COR-L47 (cell line): ENCODE measurements at regions not wholly inside any gene's neighbourhood (a gene's known extent, or its start where the extent isn't known, plus 50 kb on each side); places are given as distances from the start of the nearest gene placed in this dataset.

Source experiments
- DNase-seq: peaks from one replicate; lab custom pipeline; 2025; lab: John Stamatoyannopoulos, UW

DNA sequence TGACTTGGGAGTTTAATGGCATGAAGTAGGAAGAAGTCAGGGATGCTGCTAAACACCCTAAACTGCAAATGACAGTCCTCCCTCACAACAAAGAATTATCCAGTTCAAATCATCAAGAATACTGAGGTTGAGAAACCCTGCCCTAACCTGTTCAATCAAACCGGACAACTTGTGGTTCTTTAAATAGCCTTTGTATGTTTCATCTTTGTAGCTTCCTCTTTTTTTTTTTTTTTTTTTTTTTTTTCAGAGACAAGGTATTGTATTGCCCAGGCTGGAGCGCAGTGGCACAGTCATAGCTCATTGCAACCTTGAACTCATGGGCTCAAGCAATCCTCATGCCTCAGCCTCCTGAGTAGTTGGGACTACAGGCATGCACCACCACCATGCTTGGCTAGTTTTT lies 52.5 kb upstream of the TTC29 start:
- no peak for DNase-seq

DNA sequence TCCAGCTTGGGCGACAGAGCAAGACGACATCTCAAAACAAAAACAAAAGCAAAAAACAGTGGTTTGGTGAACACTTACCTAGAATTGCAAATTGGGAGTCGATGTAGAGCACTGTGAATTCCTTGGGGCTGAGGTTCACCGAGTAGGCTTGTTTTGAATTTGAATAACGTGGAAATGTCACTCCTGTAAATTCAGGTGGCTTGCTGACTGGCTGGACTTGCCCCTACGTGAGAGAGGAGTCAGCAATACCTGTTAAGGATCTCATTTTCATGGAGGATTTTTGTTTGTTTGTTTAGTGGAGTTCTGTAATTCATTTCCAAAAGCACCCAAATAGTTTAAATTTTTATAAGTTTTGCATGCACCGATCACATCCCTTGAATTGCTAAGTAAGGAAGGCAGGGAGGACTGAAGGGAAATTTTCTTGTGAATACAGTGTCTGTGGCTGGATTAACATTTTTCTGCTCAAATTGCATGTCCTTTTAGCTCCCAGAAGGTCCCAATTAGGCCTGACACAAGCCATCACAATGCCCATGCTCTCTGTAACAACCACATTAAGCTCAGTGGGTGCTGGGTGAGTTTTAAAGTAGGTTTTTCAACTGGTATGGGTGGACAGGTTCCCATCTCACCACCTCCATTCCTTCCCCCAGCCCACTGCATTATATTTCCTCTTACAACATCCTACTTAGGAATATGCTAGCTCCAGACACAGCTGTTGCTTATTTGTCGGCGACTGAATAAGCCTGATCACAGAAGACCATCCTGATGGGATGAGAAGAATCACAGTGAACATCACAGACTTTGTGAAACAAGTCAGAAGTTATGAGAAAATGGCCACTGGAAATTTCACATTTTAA lies 58.5 kb upstream of the TTC29 start:
- DNase-seq = no peak

DNA sequence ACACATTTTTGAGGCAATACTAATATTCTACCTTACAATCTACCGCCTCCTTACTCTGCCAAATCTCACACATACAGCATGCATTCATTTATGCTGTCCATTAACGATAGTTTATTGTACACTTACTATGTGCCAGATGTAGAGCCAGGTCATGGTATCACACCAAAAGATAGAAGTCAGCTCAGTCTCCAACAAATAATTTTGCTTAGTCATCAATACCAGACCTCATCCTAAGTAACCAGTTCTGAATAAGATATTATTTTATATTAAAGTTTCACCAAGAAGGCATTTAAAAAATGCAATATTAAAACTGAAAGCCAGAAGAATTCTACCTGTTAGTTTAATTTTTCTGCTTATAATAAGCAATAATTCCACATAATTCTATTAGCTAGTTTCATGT lies 60.6 kb upstream of the TTC29 start:
- no peak for DNase-seq

DNA sequence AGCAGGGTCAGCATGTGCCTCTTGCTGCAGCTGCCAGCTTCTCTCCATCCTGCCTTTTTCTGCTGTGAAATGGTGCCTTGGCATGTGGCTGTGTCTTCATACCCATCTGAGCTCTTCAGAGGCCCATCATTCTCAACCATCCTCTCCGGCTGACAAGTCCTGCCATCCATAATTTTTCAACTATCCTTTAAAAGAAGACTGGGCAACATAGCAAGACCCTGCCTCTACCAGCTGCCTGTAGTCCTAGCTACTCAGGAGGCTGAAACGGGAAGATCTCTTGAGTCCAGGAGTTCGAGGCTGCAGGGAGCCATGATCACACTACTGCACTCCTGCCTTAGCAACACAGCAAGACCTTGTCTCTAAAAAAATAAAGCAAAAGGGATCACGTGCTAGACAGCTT lies 64.2 kb upstream of the TTC29 start:
- no peak for DNase-seq

DNA sequence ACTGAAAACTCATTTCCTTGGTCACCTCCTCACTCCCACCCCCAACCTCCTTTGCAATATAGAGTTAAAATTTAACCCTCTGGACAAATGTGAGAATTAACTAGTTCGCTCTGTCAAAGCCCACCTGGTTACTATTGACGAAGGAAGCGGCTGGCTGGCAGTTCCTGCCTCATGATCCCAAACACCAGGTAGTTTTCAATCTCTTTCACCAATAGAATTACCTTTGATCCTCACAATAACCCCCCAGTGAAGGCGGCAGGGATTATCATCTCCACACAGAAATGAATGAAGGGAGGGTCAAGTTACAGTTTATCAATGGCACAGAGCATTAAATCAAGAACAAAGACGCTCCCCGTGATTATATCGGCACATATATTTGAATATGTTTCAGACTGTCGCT lies 65.7 kb upstream of the TTC29 start:
- no peak for DNase-seq

DNA sequence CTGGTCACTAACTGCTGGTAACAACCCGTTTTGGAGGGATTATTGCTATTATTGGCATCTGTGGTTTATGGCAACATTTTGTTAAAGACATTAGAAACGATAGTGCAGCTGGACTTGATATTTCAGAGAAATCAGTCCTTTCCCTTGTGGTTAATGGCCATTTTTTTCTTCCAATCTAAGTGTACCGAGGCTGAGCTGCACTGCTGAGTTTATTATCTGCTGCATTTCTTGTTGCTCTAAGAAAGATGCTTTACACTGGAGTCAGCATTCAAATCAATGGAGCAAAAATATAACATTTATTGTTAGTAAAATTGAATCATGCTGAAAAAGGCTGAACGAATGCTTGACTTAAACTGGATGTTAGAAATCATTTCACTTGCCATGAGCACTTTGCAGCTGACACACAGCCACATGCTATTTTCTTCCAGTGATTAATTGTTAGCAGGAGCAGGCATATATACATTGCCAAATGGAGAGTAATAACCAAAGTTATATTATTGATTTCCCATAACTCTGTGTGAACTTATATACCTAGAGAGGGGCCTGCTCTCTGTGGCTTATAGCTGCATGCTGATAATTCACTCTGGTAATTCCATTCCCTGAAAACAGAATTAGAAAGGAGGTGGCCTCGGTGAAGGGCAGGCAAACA lies 66.5 kb upstream of the TTC29 start:
- DNase-seq = no peak

DNA sequence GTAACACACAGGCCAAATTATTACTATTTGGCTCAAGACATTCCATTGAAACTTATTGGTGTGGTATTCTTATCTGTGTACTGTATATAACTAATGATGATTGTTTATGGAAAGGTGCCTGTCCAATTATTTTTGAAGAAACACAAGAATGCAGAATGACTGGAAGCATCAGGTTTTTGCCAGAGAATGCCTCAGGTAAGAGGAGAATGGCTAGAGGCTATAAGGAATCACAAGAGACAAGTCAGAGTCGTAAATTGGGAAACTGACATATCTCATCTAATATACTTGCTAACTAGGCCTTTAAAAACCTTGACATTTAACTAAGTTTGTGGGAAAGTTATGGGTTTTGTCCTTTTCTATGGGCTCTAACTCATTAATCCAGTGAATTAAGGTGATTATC lies 69.3 kb upstream of the TTC29 start:
- DNase-seq = no peak

DNA sequence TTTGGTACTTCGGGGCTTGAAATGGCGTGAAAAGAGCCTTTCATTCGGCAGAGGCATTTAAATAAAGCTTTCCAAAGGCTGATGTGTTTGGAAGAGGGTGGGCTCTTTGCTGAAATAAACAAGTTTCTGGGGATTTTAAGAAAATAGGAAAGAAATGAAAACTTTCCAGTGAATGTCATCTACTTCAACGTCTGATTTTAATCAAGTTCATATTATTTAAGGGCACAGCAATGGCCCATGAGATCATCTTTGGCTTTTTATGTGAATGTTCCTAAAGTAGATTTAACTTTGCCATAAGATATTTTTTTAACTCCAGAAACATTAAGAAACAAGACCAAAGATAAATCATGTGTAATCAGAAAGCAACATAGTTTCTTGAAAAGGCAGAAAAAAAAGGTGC lies 69.8 kb upstream of the TTC29 start:
- DNase-seq = no peak

DNA sequence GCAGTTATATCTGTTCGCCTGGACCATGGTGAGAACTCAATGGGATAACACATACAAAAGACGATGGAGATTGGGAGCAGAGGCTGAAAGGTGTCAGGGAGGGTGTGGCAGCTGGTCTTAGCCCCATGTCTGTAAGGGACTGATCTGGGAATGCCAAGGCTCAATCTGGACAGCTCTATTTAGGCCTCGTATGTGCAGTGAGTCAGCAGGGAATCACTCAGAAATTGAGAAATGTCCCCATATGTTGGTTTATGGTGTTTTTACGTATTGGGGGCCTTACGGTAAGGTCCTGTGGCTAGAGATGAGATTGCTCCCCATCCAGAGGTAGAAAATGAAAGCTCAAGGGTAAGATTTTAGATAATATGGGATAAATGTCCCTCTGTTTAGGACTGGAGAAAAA lies 71.4 kb upstream of the TTC29 start:
- DNase-seq = no peak

DNA sequence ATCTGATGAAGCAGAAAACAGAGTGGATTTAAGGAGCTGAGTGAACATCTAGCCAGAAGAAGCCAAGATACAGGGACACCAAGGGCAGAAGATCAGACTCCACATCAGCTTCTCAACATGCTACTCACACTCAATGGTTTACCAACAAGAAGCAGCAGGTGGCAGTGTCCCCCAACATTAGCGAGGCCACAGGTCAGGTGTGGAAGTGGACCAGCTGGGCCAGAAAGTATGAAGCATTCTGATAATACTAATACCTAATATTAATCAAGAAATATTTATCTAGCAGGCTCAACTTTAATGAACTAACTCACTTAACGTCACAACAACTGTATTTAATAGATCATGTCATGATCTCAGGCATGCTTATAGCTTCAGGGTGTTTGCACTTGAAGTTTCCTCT lies 73.4 kb upstream of the TTC29 start:
- DNase-seq = peak; percentile 57

DNA sequence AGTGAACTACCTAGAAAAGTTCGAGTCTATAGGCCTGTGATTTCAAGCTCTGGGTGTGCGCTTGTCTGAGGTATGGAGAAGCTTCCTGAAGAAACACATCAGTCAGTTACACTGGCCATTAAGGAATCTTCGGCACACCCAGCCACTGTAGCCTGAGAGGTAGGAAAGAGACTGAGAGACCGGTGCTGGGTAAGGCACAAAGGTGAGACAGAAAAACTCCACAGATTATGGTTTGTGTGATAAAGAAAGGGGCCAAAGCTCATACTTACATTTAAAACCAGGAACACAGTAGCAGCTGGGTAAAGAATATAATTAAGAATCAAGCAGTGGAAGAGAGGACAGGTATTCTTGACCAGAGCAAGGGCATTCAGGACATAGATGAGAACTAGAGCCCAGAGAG lies 74.8 kb upstream of the TTC29 start:
- no peak for DNase-seq

DNA sequence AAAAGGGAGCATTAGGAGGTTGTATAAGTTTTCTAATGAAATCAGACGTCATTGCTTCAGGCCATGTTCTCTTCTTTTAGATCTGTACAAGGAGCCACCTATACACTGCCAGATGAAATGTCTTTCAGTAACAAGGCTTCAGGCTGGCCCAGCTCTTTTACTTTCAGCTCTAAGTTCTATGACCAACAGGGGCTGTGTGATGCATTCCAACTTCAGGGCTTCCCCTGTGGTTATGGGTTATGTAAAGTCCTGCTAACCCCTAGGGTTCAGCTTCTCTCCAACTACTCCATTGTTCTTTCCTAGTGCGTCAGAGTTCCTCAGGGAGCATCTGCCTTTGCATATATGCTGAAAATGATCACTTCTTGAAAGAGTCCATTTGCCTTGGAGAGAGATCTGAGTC lies 79.4 kb upstream of the TTC29 start:
- no peak for DNase-seq

DNA sequence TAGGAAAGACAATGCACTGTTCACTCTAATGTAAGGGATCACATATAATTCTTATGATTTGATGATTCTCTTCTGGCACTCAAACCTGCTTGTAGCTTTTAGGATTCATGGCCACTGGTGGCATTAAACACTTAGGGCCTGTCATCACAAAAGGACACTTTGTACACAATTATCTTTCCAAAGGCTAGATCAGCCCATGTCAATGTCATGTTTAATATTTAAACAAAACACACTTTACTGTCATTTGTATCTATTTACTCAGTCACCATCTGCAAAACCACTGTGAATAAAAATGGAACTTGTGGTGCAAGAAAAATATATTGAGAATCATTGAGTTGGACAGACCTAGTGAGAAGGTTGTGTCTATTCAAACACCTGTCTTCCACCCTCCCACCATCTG lies 83.6 kb upstream of the TTC29 start:
- peak; percentile 52 for DNase-seq

DNA sequence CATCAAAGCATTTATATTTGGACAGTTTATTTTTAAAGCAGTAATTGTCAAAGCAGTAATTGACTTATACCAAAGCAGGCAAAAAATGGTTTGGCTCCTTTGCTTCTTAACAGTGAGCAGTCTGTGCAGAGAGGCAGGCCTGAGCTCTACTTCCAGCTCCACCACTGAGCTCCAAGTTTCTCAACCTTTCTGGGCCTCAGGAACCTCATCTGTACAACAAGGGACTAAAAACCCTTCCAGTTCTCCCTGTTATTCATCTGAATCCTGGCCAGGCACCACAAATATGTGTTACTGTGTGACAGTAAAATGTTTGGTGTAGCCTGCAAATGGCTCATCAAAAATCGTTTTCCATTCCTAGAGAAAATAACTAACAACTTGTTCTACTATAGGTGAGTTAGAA lies 88.7 kb upstream of the TTC29 start:
- DNase-seq = no peak

DNA sequence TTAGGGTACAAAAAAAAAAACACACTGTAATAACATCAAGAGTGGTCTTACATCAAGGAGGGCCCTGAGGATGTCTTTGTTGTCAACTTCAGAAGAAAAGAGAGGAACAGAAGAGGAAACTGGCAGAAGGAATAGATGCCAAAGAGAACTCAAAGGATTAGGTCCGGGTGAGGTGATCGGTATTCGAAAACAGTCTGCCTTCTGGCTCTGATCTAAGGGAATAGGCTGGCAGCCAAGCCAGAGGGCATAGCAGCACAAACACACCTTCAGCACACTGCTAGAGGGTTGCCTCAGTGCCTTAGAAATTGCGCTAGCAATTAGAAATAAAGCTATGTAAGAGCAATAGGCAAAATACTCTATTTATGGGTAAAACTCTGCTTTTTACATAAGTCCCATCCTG lies 91.4 kb upstream of the TTC29 start:
- DNase-seq = no peak

DNA sequence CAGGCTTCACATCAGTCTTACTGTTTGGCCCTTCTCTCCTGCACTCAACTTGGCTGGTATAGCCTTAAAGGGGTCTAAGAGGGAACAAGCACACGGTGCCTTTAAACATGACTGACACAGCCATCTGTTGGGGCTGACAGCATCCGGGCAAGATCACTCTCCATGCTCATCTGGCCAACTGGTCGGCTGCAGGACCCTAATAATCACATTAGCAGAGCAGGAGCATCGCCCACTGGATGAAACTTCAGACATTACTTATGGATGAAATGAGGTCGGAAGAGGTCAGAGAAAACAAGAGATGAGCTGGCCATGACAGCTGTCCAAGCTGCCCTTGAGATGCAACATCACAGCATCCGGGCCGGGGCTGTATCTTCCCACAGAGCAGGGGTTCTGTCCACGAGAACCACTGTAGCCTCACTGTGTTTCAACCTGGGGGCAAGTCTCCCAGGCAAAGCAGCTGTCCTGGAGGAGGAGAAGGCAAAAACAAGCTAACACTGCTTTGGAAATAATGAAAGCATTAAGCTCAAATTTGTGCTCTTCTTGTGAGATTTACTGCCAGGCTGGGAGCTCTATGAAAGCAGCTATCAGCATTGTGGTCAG lies 94.4 kb upstream of the TTC29 start:
- DNase-seq = no peak

DNA sequence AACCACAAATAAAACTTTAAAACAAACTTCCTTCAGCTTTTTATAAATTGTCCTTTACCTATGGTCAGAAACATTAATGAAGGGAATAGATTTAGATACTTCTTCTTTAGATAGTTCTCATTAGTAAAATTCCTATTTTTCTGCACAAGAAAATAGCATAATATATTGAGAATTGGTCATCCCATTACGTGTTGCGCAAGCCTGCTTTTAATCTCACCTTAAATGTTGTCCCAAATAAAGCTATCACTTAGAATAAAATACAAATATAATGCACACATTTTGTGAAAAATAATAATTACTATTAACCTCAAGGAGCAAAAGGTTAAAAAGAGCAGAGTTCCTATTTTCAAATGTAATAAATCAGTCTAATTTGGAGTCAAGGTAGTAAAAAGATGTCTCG lies 95.2 kb upstream of the TTC29 start:
- no peak for DNase-seq

DNA sequence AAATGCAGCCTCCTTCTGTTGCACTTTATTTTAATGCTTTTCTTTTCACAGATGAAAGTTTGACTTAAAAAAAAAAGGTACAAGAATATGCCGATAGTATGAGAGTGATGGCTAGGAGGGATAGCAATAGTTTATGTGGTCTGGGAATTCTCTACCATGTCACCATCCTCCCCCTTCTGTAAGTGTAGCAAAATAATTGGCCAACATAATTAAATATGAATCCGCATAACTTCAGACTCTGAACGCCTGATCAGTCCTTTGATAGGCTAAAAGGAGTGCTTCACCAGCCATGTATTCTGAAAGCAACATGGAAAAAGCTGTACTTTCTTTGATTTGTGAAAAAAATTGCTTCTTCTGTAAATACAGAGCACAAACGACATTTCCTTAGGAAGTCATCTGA lies 95.7 kb upstream of the TTC29 start:
- no peak for DNase-seq

DNA sequence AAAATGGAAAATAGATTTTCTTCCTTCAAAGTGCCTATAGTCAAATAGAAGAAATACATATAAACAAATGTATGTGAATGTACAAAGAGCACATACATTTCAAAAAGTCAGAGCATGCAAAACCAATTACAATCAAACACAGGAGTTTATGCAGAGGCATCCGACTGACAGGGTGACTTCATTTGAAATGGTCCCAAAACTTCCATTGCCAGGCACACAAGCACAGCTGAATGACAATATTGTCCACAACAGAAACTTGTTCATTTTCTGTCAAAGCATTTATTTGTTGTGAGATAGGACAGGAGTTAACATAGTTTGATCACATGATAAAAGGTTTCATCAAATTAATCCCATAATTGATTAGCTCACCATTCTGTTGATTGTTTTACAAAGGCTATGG lies 96.4 kb upstream of the TTC29 start:
- no peak for DNase-seq

DNA sequence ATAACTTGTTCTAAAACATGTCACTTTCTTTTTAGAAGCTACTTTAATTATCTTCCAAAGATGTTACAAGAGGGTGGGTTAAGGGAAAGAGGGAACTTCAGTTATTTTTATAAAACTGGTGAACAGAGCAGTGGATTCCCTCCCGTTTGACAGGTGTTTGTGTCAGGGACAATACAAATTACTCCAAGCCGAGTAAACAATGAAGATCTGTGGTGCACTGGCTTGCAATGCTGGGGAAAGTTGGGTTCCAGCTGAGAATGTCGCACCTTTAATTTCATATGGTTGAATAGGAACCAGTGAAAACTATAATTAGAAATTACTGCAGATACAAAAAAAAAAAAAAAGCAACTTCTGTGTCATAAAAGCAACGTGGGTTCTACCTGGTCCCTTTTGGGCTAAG lies 98.6 kb upstream of the TTC29 start:
- peak; percentile 80 for DNase-seq

DNA sequence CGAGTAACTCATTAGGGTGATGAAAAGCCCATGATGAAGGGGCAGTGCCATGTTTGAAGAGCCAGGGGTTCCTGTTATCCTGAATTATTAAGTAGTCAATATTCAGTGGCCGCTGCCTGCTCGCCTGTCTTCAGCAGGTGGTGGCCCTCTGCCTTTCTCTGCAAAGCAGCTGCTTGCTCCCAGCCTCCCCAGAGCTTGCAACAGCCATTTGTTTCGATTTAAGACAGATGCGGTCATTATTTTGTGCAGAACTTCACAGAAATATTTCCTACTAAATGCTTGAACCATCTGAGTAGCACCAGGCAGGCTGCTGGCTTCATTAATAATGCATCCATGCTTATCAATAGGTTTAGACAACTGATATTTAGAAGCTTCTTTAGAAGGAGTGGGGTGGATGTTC lies 104.3 kb upstream of the TTC29 start:
- DNase-seq = no peak

DNA sequence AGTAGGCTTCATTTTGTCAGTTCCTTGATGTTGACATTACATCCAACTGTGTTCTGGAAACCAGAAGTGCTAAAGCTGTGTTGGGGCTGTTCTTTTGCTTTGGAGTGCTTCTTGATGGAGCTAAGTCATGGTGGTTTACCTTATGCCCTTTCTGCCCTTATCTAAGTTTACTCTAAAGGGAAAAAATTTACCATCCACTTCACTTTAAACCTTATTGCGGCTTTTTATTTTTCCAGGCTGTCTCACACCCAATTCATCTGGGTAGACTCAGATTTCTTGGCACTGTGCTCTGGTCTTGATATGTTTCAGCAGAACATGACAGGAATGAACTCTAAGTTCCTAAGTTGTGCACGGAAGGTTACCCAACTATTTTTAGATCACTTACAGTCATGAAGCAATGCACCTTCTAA lies 104.7 kb upstream of the TTC29 start:
- DNase-seq = no peak

DNA sequence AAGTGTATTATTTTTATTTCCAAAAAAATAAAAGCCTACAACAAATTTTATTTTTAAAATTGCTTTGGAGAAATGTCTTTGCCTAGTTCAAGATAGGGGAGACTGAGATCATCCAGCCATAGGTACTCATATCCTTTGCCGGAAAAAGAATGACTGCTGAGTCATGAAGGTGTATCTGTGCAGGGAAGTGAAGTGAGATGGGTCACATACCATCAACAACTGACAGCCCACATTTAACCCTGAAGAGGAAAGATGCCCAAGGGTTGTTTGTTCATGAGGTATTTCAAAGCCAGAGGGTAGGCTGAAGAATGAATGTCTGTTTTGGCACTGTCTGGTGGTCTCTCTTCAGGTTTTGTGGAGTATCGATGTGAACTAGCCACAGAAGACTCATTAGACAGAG lies 106.7 kb upstream of the TTC29 start:
- DNase-seq = no peak
